Osteoblast (primary cell): ENCODE measurements at regions not wholly inside any gene's neighbourhood (a gene's known extent, or its start where the extent isn't known, plus 50 kb on each side); places are given as distances from the start of the nearest gene placed in this dataset.
"Not testable (repeated sequence)": the region's sequence is repeated elsewhere in the genome, so short reads cannot be mapped to it uniquely, and the experiment has no call there.

Source experiments
- DNase-seq: peaks from one replicate; pipeline ENCODE4 v3.0.0; 2011; ENCODE audit warnings: low spot score, mixed read lengths; ENCODE audit not compliant: insufficient read length; ENCODE audit errors: missing footprints
- H2AFZ ChIP-seq: 2 replicates; pipeline ENCODE4 v1.6.0; 2011; ENCODE audit warnings: mild to moderate bottlenecking, low read length
- H3K27ac ChIP-seq: 2 replicates; pipeline ENCODE4 v1.5.1; 2011; ENCODE audit warnings: mild to moderate bottlenecking, low read depth, low read length, moderate library complexity
- H3K27me3 ChIP-seq: 2 replicates; pipeline ENCODE4 v1.6.0; 2012; ENCODE audit warnings: mild to moderate bottlenecking, control low read depth, inconsistent platforms, low read length, moderate library complexity; ENCODE audit not compliant: insufficient read depth
- H3K36me3 ChIP-seq: 2 replicates; pipeline ENCODE4 v1.5.1; 2011; ENCODE audit warnings: mild to moderate bottlenecking, low read length, control low read depth, moderate library complexity; ENCODE audit not compliant: insufficient read depth
- H3K4me1 ChIP-seq: 2 replicates; pipeline ENCODE4 v1.5.1; 2011; ENCODE audit warnings: mild to moderate bottlenecking, low read length, control low read depth, moderate library complexity; ENCODE audit not compliant: insufficient read depth
- H3K4me2 ChIP-seq: 2 replicates; pipeline ENCODE4 v1.6.0; 2011; ENCODE audit warnings: mild to moderate bottlenecking, low read length; ENCODE audit not compliant: insufficient read depth
- H3K4me3 ChIP-seq: fragments of 200-600 bp; sonication (generic); 3 replicates; pipeline ENCODE4 v1.5.1; 2012; ENCODE audit warnings: mild to moderate bottlenecking, low read length, inconsistent platforms; ENCODE audit not compliant: insufficient read depth
- H3K79me2 ChIP-seq: 2 replicates; pipeline ENCODE4 v1.6.0; 2012; ENCODE audit warnings: mild to moderate bottlenecking, low read length, control low read depth, inconsistent platforms; ENCODE audit not compliant: insufficient read depth
- H3K9me3 ChIP-seq: 2 replicates; pipeline ENCODE4 v1.5.1; 2011; ENCODE audit warnings: low read depth, low read length, control low read depth
- H4K20me1 ChIP-seq: 2 replicates; pipeline ENCODE4 v1.6.0; 2012; ENCODE audit warnings: mild to moderate bottlenecking, low read length, control low read depth; ENCODE audit not compliant: insufficient read depth
- CTCF ChIP-seq: IDR thresholded peaks from 2 replicates; pipeline ENCODE4 v1.5.1; 2011; ENCODE audit warnings: mild to moderate bottlenecking, low read depth, low read length, moderate library complexity; ENCODE audit errors: extremely low read depth

- Histone ChIP-seq H4K20me1 (no peaks in the 10 kb centered on the region), H3K4me1 (peaks cover 5% of the 10 kb centered on the region)
- TF ChIP-seq CTCF: no peak
Observed at GRCh38 chr5:145446412-145446811, 388.7 kb downstream of the PRELID2 start.

GRCh38 chr5:145445027-145445426 lies 390.1 kb downstream of the PRELID2 start:
- Histone ChIP-seq H3K36me3 (no peaks in the 10 kb centered on the region), H3K27ac (no peak overlapping the region), H3K9me3 (no peaks in the 10 kb centered on the region), H3K79me2 (no peaks in the 10 kb centered on the region), H3K4me3 (no peak overlapping the region), H3K4me1 (peaks cover 4% of the 10 kb centered on the region), H3K27me3 (no peaks in the 10 kb centered on the region), H4K20me1 (no peaks in the 10 kb centered on the region), H3K4me2 (no peak overlapping the region), H2AFZ (no peak overlapping the region)
- TF ChIP-seq CTCF: no peak
- DNase-seq: no peak

More at GRCh38 chr5:145446412-145446811, 388.7 kb downstream of the PRELID2 start:
- H3K27me3 ChIP-seq: no peaks in the 10 kb centered on the region
- no peaks in the 10 kb centered on the region for H3K9me3 ChIP-seq
- no peak overlapping the region for H3K4me2 ChIP-seq
- H3K79me2 ChIP-seq: no peaks in the 10 kb centered on the region
- DNase-seq: no peak
- H3K36me3 ChIP-seq: no peaks in the 10 kb centered on the region
- H3K27ac ChIP-seq: no peak overlapping the region
- H2AFZ ChIP-seq: no peak overlapping the region
- no peak overlapping the region for H3K4me3 ChIP-seq

GRCh38 chr5:145443964-145444363 lies 391.2 kb downstream of the PRELID2 start:
- TF ChIP-seq CTCF: no peak
- DNase-seq: no peak

GRCh38 chr5:145443366-145443765 lies 391.8 kb downstream of the PRELID2 start:
- Histone ChIP-seq H3K4me3 (no peak overlapping the region), H3K27me3 (no peaks in the 10 kb centered on the region), H3K4me1 (no peaks in the 10 kb centered on the region), H3K36me3 (no peaks in the 10 kb centered on the region), H3K4me2 (no peak overlapping the region), H3K79me2 (no peaks in the 10 kb centered on the region), H4K20me1 (no peaks in the 10 kb centered on the region), H3K9me3 (no peaks in the 10 kb centered on the region), H2AFZ (no peak overlapping the region), H3K27ac (no peak overlapping the region)
- no peak for TF ChIP-seq CTCF
- no peak for DNase-seq

More at GRCh38 chr5:145443964-145444363, 391.2 kb downstream of the PRELID2 start:
- no peaks in the 10 kb centered on the region for H3K9me3 ChIP-seq
- no peaks in the 10 kb centered on the region for H3K36me3 ChIP-seq
- no peaks in the 10 kb centered on the region for H4K20me1 ChIP-seq
- no peaks in the 10 kb centered on the region for H3K79me2 ChIP-seq
- no peak overlapping the region for H3K4me3 ChIP-seq
- no peak overlapping the region for H3K27ac ChIP-seq
- no peaks in the 10 kb centered on the region for H3K4me1 ChIP-seq
- no peak overlapping the region for H3K4me2 ChIP-seq
- no peaks in the 10 kb centered on the region for H3K27me3 ChIP-seq
- no peak overlapping the region for H2AFZ ChIP-seq

- H3K36me3 ChIP-seq, H3K4me1 ChIP-seq, DNase-seq, H3K79me2 ChIP-seq, H3K27ac ChIP-seq, H3K4me2 ChIP-seq, H3K4me3 ChIP-seq, H4K20me1 ChIP-seq, H3K27me3 ChIP-seq, H2AFZ ChIP-seq, H3K9me3 ChIP-seq: not testable (repeated sequence)
Observed at GRCh38 chr5:145442661-145443060, 392.5 kb downstream of the PRELID2 start.
